MM.1S (cell line): ENCODE measurements at regions not wholly inside any gene's neighbourhood (a gene's known extent, or its start where the extent isn't known, plus 50 kb on each side); places are given as distances from the start of the nearest gene placed in this dataset.

Experiments used
- DNase-seq: peaks from one replicate; pipeline ENCODE4 v3.0.0-alpha.2; 2015
- H2AFZ ChIP-seq: fragments of 300-600 bp; sonication (generic); 2 replicates; pipeline ENCODE4 v1.6.0; 2016; ENCODE audit warnings: antibody characterized with exemption, low read length
- H3F3A ChIP-seq: fragments of 300-600 bp; sonication (generic); 2 replicates; pipeline ENCODE4 v1.6.1; 2016; ENCODE audit warnings: mild to moderate bottlenecking, antibody characterized with exemption, low read length, moderate library complexity, mixed read lengths; ENCODE audit not compliant: insufficient read depth
- H3K27ac ChIP-seq: fragments of 300-600 bp; sonication (generic); 2 replicates; pipeline ENCODE4 v1.5.1; 2016; ENCODE audit warnings: mild to moderate bottlenecking, low read length
- H3K27me3 ChIP-seq: fragments of 300-600 bp; sonication (generic); replicated peaks from 2 replicates; pipeline ENCODE4 v1.6.0; 2016; ENCODE audit warnings: low read length; ENCODE audit not compliant: insufficient read depth
- H3K36me3 ChIP-seq: fragments of 300-600 bp; sonication (generic); replicated peaks from 2 replicates; pipeline ENCODE4 v1.6.1; 2016; ENCODE audit warnings: mild to moderate bottlenecking, low read length, mixed read lengths; ENCODE audit not compliant: insufficient read depth
- H3K4me1 ChIP-seq: fragments of 300-600 bp; sonication (generic); 2 replicates; pipeline ENCODE4 v1.6.1; 2016; ENCODE audit warnings: low read length, mixed read lengths
- H3K4me2 ChIP-seq: fragments of 300-600 bp; sonication (generic); 2 replicates; pipeline ENCODE4 v1.6.0; 2016; ENCODE audit warnings: low read depth, low read length
- H3K4me3 ChIP-seq: fragments of 300-600 bp; sonication (generic); 2 replicates; pipeline ENCODE4 v1.5.1; 2016; ENCODE audit warnings: low read length, mixed read lengths
- H3K79me2 ChIP-seq: fragments of 300-600 bp; sonication (generic); 2 replicates; pipeline ENCODE4 v1.6.1; 2016; ENCODE audit warnings: mixed run types, low read length, mixed read lengths
- H3K9ac ChIP-seq: fragments of 300-600 bp; sonication (generic); 2 replicates; pipeline ENCODE4 v1.6.1; 2016; ENCODE audit warnings: low read length, mixed read lengths
- H3K9me2 ChIP-seq: fragments of 300-600 bp; sonication (generic); replicated peaks from 2 replicates; pipeline ENCODE4 v1.6.1; 2016; ENCODE audit warnings: mild to moderate bottlenecking, low read length, mixed read lengths; ENCODE audit not compliant: insufficient read depth
- H3K9me3 ChIP-seq: fragments of 300-600 bp; sonication (generic); replicated peaks from 2 replicates; pipeline ENCODE4 v1.6.1; 2016; ENCODE audit warnings: mild to moderate bottlenecking, low read length, mixed read lengths; ENCODE audit not compliant: insufficient read depth
- H4K20me1 ChIP-seq: fragments of 300-600 bp; sonication (generic); 2 replicates; pipeline ENCODE4 v1.6.1; 2016; ENCODE audit warnings: mild to moderate bottlenecking, low read length, moderate library complexity, mixed read lengths; ENCODE audit not compliant: insufficient read depth
- CTCF ChIP-seq: fragments of 300-600 bp; sonication (generic); IDR thresholded peaks from 2 replicates; pipeline ENCODE4 v1.5.1; 2016; ENCODE audit warnings: antibody characterized with exemption, low read length, mixed read lengths
- EZH2 ChIP-seq: fragments of 300-600 bp; sonication (generic); optimal IDR thresholded peaks from 2 replicates; pipeline ENCODE3; 2017; ENCODE audit warnings: low read depth, mild to moderate bottlenecking, antibody characterized with exemption, low read length, mixed read lengths
- EZH2phosphoT487 ChIP-seq: fragments of 300-600 bp; sonication (generic); IDR thresholded peaks from 2 replicates; pipeline ENCODE4 v1.6.1; 2018; ENCODE audit warnings: antibody characterized with exemption, low read length

- peak; percentile 27 for DNase-seq
- H3K9me3 ChIP-seq: no peaks in the 10 kb centered on the region
- no peak overlapping the region for H3K4me2 ChIP-seq
- no peak overlapping the region for H3K27ac ChIP-seq
- H2AFZ ChIP-seq: no peak overlapping the region
- H3F3A ChIP-seq: no peaks in the 10 kb centered on the region
- H3K36me3 ChIP-seq: no peaks in the 10 kb centered on the region
- no peak overlapping the region for H3K4me3 ChIP-seq
- TF ChIP-seq EZH2phosphoT487 (no peak), EZH2 (no peak), CTCF (peak; percentile 55)
- no peak overlapping the region for H3K9ac ChIP-seq
- H3K9me2 ChIP-seq: no peaks in the 10 kb centered on the region
- no peaks in the 10 kb centered on the region for H3K79me2 ChIP-seq
- no peaks in the 10 kb centered on the region for H3K27me3 ChIP-seq
- H3K4me1 ChIP-seq: no peaks in the 10 kb centered on the region
- no peaks in the 10 kb centered on the region for H4K20me1 ChIP-seq
Observed at GRCh38 chr7:86914551-86914950, 144.9 kb downstream of the ELAPOR2 start.
